ENCODE measurements at regions not wholly inside any gene's neighbourhood (a gene's known extent, or its start where the extent isn't known, plus 50 kb on each side); places are given as distances from the start of the nearest gene placed in this dataset.

- TF ChIP-seq, protein P1, sequence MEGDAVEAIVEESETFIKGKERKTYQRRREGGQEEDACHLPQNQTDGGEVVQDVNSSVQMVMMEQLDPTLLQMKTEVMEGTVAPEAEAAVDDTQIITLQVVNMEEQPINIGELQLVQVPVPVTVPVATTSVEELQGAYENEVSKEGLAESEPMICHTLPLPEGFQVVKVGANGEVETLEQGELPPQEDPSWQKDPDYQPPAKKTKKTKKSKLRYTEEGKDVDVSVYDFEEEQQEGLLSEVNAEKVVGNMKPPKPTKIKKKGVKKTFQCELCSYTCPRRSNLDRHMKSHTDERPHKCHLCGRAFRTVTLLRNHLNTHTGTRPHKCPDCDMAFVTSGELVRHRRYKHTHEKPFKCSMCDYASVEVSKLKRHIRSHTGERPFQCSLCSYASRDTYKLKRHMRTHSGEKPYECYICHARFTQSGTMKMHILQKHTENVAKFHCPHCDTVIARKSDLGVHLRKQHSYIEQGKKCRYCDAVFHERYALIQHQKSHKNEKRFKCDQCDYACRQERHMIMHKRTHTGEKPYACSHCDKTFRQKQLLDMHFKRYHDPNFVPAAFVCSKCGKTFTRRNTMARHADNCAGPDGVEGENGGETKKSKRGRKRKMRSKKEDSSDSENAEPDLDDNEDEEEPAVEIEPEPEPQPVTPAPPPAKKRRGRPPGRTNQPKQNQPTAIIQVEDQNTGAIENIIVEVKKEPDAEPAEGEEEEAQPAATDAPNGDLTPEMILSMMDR (conservative IDR thresholded peaks at IDR 0.05 in 1 of 2, IDR thresholded peaks at IDR 0.05 in 1 of 2; ENCODE audit: extremely low read depth in 1 of 2, insufficient read depth in 1 of 2, low read depth in 1 of 2, low read length in 2 of 2): no peak
- TF ChIP-seq EZH2 (IDR thresholded peaks at IDR 0.05; ENCODE audit: borderline replicate concordance, low read length): no peak
Measured at GRCh38 chr12:78275886-78276285, 445.2 kb downstream of the NAV3 start.

Measured in mammary epithelial cell (primary cell).